NCI-H82 treated with DMSO at 0.1 percent for 48 hours (cell line): ENCODE measurements at regions not wholly inside any gene's neighbourhood (a gene's known extent, or its start where the extent isn't known, plus 50 kb on each side); places are given as distances from the start of the nearest gene placed in this dataset.
"Not testable (repeated sequence)": the region's sequence is repeated elsewhere in the genome, so short reads cannot be mapped to it uniquely, and the experiment has no call there.

Experiments used
- DNase-seq: peaks from one replicate; lab custom pipeline; 2025; ENCODE audit not compliant: unreplicated experiment; lab: John Stamatoyannopoulos, UW

DNA sequence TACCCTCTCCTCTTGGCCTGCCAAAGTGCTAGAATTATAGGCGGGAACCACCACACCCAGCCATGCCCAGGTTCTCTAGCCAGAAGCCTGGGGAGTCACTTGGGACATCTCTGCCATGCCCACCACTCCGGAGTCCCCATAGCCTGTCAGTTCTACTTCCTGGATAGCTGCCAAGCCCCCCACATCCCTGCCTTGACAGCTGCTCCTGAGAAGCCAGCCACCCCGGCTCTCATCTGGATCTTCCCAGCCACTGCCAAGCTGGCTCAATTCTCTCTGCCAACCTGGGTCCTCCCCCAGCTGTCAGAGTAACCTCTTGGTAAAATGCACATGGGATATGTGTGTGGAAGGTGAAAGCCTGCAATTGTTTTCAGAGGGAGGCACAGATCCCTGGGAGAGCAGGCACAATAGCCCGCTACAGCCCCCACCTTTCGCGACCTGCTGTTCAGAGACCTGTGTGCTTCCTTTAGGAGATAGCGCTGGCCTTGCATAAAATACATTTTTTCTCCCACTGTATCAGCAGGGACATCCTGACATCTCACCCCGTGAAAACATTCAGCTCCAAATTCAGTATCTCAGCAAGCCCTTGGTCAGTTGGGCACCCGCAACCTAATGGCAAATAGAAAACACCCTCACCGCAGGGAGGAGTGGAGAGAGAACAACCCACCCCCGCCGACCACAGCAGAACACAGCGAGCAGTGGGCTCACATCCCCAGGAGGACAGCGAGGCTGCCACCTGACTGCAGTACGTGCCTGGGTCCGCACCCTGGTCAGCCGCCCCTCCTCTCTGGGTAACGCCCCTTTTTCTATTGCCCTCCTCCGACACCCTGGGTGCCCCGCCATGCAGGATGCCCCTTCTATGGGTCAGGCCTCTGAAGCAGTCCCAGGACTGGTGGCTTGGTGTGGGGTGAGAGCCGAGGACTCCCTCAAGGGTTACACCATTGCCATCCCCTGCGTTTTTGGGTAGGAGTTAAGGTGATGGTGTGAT, 1342.2 kb downstream of the BRD1 start:
- no peak for DNase-seq

DNA sequence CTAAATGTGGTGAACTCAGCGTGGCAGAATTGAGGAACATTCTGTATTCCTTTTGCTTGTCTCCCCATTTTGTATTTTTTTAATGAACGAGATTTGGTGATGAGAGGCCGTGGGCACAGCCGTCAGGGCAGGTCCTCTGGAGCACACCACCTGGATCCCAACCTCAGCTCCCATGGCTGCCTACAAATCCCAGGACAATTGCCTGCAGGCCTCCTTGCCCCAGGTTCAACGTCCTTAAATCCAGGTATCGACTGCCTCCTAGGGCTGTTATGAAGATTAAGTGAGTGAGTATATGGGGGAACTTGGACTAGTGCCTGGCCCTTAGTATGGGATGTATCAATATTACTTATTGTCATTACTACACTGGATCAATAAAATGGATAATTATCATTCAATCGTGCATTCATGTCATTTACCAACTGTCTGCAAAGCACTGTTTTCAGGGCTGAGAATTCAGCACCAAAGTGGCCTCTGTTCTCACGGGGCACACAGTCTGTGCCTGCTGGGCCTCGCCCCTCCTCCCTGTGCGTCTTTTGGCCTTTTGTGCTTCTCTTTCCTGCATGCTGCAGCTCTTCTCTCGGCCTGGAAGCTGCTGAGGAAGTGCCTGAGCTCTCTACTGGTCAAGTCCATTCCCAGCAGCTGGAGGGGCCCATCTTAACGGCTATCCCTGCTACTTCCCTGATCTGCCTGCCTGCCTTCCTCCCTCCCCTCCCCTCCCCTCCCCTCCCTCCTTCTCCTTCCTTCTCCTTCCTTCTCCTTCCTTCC, 1343.7 kb downstream of the BRD1 start:
- no peak for DNase-seq

DNA sequence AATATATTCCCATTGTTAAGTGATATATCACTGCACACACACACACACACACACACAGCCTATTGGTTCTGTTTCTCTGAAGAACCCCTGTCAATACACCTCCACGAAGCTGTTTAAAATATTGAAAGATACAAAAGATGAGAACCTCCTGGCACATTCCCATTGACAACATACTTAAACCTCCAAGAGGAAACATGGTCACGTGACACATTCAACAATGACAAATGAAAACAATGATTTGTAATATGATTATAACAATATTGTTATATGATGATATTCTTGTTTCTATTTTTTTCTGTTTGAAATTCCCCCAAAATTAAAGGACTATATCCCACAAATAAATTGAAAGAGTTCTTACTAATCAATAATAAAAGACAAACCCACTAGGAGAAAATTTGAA, 1344.9 kb downstream of the BRD1 start:
- DNase-seq, result no peak

DNA sequence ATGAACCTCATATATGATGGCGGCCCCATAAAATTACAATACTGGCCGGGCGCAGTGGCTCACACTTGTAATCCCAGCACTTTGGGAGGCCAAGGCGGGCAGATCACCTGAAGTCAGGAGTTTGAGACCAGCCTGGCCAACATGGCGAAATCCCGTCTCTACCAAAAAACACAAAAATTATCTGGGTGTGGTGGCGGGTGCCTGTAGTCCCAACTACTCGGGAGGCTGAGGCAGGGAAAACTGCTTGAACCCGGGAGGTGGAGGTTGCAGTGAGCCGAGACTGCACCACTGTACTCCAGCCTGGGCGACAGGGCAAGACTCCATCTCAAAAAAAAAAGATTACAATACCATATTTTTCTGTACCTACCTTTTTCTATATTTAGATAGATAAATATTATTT, 1345.5 kb downstream of the BRD1 start:
- not testable (repeated sequence) for DNase-seq

DNA sequence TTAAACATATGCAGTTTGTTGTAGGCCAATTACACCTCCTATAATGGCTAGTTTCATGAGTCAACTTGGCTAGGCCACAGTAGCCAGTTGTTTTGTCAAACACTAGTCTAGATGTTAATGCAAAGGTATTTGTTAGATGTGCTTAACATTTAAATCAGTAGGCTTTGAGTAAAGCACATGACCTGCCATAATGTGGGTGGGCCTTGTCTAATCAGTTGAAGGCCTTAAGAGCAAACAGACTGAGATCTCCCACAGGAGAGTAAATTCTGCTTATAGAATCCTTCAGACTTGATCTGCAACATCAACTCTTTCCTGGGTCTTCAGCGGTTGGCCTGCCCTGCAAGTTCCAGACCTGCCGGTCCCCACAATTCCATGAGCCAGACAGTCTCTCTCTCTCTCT, 1345.9 kb downstream of the BRD1 start:
- no peak for DNase-seq

DNA sequence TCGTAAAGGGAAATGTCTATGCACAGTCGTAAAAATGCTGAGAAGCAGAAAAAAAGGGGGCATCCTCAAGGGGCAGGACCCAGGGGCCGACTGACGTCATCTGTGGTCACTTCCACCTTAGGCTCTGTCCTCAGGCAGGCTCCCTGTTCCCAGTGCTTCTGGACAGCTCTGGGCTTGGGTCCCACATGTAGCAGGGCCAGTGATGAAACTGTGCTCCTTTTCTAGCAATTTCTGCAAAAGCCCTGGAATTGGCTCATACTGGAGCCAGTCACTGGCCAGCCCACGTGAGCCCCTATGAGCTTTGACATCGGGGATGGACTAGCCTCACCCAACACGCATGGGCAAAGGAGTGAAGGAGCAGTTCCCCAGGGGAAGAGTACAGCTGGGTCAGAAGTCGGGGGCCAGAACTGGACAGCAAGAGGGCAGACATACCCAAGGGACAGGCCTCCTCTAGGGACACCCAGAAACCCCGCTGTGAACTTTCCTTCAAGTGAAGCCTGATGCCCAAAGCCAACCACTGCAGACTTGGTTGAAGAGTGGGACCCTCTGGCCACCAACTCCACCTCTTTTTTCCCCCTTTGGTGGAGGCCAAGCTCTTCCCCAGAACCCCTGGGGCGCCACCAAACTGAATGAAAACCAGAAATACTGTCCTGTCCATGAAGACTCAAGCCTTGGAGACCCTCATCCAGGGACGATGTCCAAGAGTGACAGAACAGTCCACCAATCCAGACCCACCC, 1349.0 kb downstream of the BRD1 start:
- no peak for DNase-seq

DNA sequence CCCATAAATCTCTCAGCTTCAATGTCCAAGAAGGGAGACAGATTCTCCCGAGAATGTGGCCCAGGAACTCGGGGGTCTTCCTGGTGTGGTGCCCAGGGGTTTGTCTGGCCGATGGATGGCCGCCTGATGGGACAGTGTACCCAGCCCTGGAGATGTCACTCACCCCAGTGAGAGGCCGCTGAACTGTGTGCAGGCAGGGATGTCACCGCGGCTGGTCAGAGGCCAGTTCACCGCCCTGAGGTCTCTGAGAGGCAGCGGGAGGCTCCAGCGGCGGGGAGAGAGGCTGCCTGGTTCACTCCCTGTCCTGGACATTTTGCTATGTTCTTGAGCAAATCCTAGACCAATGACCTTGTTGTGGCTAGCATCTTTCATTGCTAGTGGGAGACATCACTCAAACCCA, 1349.5 kb downstream of the BRD1 start:
- no peak for DNase-seq

DNA sequence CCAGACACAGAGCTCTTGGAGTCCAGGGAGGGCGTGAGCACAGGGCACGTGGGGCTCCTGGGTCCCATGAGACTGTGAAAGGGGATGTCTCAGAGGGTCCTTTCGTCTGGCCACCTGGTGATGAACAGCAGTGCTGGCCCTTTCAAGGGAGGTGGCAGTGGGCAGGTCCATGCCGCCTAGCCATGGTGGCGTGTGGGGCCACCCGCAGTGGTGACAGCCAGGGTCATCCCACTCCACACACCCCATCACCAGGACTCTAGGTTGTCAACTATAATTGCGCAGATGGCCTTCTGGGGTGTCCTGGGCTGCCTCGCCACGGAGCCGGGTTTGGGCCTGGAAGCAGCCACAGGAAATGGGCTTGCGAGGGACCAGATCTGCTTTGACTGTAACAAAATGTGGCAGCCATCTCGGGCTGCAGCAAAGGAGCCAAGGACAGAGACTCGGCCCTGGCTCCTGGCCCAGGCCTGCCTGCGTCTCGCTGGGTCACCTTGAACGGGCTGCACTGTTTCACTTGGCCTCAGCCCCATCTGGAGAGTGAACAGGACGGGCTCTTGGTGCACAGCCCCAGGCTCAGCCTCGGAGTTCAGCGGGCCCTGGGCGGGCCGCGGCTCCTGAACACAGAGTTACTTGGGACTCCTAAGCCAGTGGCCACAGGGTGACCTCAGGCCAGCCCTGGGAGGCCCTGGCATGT, 1350.5 kb downstream of the BRD1 start:
- no peak for DNase-seq

DNA sequence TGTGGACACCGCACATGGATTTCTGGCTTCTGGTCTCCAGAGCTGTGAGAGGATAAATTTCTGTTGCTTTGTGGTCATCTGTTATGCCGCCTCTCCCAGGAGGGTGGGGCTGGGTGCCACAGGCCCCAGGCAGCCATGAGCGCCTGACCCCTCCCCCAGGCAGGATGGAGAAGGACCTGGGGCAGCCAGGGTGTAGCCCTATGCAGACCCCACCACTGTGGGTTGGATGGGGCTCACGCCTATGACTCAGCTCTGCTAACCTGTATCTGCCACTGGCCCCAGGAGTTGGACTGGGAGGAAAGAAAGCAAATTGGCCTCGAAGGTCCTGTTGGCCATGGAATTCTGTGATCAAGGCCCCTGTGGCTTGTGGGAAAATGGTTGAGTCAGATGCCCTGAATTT, 1351.1 kb downstream of the BRD1 start:
- DNase-seq, result no peak

DNA sequence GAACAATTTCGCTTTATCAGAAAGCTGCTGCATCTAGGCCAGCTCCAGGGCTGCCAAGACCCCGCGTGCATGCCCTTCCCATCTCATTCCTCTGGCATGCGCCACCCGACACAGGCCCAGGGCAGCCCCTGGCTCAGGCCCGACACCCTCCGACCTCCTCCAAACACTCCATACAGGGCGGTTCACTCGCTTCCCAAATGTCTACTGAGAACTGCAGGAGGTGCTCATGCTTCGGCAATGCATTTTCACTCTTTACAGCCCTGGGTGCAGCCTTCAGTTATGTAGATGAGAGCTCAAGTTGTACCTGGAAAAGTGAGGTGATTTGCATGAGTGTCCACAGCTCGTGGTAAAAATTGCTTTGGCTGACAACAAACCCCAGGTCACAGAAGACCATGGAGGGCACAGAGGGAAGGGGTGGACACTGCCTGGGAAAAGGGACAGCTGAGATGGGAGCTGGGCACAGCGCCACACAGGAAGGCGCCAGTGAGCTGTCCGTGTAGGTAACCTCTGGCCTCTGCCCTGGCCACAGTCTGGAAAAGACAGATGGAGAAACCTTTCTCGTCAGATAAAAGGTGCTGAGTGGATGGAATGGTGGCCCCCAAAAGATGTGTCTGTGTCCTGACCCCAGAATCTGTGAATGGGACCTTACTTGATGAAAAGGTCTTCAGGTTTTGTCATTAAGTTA, 1351.9 kb downstream of the BRD1 start:
- no peak for DNase-seq

DNA sequence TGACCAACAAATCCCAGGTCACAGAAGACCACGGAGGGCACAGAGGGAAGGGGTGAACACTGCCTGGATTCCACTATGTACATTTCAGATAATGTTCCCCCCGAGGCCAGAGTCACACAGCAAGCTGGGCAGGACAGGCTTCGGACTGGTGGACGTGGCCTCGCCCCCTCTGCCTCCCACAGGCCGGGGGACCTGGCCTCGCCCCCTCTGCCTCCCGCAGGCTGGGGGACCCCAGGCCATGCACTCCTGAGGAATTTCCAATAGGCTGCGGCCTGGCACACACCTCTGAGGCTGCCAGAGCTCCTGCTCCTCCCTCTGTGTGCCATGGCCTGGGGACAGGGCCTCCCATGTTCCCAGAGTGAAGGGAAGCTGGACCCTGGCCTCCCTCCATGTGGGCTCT, 1352.8 kb downstream of the BRD1 start:
- DNase-seq, result no peak

DNA sequence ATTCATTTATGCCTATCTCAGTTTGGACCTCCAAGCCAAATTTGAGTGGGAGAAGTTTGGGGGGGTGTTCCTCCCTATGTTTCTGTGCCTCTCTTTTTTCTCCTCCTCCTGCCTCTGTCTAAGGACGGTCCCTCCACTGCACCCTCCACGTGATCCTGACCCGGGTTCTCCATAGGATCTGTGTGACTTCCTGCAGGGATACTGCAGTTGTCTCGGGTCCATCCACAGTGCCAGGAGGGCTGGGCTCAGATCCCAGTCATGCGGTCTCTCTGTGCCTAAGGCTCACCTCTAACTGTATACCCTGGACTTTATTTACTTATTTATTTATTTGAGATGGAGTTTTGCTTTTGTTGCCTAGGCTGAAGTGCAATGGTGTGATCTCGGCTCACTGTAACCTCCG, 1354.5 kb downstream of the BRD1 start:
- no peak for DNase-seq

DNA sequence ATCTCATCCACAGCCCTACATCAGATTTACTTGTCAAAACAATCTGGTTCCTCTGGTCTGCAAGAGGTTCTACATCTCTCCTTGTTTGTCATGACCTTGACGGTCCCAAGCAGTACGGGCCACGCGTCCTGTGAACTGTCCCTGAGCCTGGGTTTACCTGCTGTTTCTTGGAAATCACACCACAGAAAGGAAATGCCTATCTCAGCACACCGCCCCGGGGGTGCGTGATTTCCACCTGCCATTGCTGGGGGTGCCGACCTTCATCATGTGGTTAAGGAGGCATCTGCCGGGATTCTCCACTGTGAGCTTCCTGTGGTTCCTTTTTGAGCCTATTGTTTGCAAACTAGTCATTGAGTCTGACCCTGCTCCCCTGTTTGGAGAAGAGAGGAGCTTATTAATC, 1363.4 kb downstream of the BRD1 start:
- DNase-seq, result no peak

DNA sequence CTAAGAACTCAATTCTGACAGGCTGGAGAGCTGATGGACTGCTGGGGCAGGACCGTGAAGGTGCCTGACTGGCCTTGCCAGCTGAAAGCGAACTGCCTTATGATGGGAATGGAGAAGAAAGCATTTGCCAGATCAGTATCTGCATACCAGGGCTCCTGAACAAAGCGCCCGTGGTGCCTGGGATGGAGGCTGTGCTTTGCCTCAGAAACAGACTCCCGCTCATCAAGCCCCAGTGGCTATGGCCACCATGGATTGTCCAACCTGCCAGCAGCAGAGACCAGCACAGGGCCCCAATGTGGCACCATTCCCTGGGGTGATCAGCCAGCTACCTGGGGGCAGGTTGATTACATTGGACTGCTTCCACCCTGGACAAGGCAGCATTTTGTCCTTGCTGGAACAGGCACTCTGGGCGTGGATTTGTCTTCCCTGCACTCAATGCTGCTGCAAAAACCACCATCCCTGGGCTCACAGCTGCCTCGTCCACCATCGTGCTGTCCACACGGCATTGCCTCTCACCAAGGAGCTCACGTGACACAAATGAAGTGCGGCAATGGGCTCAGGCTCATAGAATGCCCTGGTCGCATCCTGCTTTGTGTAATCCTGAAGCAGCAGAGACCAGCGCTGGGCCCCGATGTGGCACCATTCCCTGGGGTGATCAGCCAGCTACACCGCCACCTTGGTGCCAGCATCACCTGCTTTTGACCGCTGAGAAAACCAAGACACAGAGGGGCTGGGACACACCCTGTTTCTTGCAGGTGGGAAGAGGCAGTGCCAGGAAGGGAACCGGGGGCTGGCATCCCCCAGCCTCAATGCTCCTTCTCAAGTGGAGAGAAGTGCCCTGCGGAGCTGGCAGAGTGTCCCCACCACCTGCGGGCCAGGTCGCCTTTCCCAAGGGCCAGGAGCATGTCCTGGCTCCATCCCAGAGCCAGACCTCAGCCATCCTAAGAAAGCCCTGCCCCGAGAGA, 1367.5 kb downstream of the BRD1 start:
- DNase-seq, result no peak

DNA sequence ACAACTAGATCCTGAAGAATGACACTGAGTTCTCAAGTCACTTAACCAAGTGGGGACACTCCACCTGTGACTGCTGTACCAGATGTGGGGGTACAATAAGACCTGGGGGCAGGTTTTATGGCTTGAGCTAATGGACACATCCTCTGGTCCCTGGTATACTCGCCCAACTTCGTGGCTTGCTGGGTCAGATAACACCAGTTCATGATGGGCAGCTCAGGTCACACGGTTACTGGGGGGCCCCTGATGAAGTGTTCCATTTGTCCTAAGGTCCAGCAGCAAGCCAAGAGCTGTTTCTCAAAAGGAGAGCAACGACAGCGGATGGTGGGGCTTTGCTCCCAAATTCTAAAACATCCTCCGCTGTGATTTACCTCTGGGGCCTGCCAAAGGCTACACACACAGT, 1368.4 kb downstream of the BRD1 start:
- no peak for DNase-seq

DNA sequence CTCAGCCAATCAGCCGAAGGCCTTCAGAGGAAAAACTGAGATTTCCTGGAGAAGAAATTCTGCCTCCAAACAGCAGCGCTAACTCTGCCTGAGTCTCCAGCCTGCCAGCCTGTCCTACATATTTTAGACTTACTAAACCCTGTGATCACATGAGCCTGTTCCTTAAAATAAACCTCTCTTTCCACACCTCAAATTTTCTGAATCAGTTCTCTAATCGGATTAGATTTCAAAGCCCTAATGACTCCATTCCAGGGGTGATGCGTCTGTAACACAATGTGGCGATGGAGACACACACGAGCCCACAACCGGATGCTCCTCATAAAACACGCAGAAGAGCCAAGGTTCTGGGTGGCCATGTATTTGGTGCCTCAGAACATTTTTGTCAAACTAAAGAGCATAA, 1371.2 kb downstream of the BRD1 start:
- DNase-seq, result no peak

DNA sequence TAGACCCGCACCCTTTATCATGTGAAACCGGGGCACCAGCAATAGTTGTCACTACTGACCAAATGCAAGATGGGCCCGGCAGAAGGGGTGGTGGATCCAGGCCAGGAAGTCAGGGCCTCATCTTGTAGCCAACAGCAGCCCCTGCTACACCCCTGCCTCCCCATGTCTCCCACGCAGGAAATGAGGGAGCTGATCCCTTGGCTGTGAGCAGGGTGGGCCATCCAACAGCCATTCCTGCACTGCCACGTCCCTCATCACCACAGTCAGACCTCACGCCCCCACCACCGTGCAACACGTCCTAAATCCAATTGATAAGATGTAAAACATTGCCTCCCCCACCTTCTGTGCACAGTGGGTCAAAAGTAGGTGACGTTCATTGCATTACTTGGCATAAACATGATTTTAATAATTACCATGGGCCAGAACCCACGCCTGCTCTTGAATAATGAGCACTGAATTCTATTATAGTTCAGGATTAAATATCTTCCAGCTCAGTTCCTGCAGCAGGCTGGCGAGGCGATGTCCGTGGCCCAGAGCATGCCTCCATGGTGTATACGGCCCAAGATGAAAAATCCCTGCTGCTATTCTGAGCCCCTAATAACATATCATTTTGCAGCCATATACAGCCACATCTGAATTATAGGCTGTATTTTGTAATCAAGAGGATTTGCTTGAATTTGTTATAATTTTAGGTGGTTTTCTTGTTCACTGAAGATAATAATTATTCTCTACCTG, 1373.8 kb downstream of the BRD1 start:
- DNase-seq, result no peak

DNA sequence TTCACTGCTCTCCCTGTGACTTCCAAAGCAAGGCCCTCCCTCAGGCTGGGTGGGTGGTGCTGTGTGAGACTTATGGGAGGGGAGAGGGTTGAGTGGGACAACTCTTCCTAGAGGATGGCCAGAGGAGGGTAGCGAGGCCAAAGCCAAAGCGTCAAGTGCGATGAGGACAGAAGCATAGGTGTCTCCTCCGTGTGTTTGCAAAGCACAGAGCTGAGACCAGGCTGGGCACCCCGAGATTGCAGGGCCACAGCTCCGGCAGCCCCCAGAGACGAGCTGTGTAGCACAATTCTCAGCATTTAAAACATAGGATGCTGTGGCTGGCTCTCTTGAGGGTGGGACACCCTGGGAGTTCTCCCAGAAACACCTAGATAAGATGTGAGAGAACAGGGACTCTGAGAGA, 1374.5 kb downstream of the BRD1 start:
- no peak for DNase-seq

DNA sequence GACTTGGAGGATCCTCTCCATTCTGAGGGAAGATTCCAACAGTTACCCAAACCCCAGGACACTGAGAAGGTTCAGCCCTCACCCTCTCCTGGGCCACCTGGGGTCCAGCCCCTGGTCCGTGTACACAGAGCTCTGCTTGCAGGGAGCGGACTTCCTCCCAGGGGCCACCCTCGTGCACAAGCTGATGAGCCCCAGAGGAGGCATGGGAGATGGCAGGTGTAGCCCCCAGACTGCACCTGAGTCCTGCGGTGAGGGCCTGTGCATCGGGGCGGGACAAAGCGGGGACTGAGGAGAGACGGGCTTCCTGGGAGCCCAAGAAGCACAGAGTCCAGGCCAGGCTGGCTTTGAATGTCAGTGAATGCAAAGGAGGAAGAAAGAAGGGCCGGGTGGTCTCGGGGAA, 1374.9 kb downstream of the BRD1 start:
- no peak for DNase-seq
